Stomach (tissue), 4 donors: ENCODE measurements at regions not wholly inside any gene's neighbourhood (a gene's known extent, or its start where the extent isn't known, plus 50 kb on each side); places are given as distances from the start of the nearest gene placed in this dataset.

Experiments used
- CTCF ChIP-seq, 7 experiments: fragments of 450-650 bp in 4 of 7; fragments of 200-600 bp in 3 of 7; sonication (generic) in 3 of 7; IDR thresholded peaks; one replicate each; pipeline ENCODE4 v1.5.1; 2016 to 2019; ENCODE audit warnings: antibody characterized with exemption in 7 of 7, control low read depth in 2 of 7, mild to moderate bottlenecking in 1 of 7
- EP300 ChIP-seq: sonication (generic); formaldehyde crosslinking; IDR thresholded peaks from one replicate; pipeline ENCODE4 v1.6.1; 2017; ENCODE audit warnings: antibody characterized with exemption
- POLR2A ChIP-seq, 4 donors: fragments of 450-650 bp; IDR thresholded peaks; one replicate each; pipeline ENCODE4 v1.6.1; 2016; ENCODE audit warnings: antibody characterized with exemption in 4 of 4, control low read depth in 2 of 4, mild to moderate bottlenecking in 1 of 4, moderate library complexity in 1 of 4
- POLR2AphosphoS5 ChIP-seq, 3 donors: sonication (generic); formaldehyde crosslinking; IDR thresholded peaks; one replicate each; pipeline ENCODE4 v1.6.1; 2016; ENCODE audit warnings: antibody characterized with exemption in 3 of 3

- no peak for TF ChIP-seq CTCF (IDR thresholded peaks at IDR 0.05)
- TF ChIP-seq POLR2A (IDR thresholded peaks at IDR 0.05): no peak
- no peak for TF ChIP-seq EP300
- no peak for TF ChIP-seq POLR2AphosphoS5 (IDR thresholded peaks at IDR 0.05)
Observed at GRCh38 chr12:47356129-47356700, 276.5 kb upstream of the AMIGO2 start.
